HG03432 (cell line): ENCODE measurements at regions not wholly inside any gene's neighbourhood (a gene's known extent, or its start where the extent isn't known, plus 50 kb on each side); places are given as distances from the start of the nearest gene placed in this dataset.
"Not testable (repeated sequence)": the region's sequence is repeated elsewhere in the genome, so short reads cannot be mapped to it uniquely, and the experiment has no call there.

Source experiments
- ATAC-seq: cut with Tn5 transposase; IDR thresholded peaks from one replicate; pipeline ENCODE4 v1.9.1; 2021; ENCODE audit warnings: mild to moderate bottlenecking, moderate library complexity; ENCODE audit not compliant: unreplicated experiment

DNA sequence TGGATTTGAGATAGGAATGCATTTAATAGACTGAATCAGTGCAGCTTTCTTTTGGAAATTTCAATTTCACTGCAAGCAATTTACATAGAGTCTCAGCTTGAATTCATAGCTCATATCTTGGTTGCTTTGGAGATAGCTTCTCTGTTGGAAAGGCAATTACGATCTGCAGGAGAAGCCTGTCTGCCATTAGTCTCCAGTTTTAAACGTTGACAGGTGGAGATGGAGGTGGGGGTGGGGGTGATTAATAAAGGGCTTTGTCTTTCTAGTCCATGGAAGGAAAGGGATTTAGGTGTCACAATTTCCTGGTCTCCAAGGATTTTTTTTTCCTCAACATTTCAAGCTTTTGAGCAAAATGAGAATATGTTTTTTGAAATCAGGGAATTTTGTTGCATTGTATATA is 184.7 kb downstream of the CARTPT start:
- ATAC-seq = no peak

DNA sequence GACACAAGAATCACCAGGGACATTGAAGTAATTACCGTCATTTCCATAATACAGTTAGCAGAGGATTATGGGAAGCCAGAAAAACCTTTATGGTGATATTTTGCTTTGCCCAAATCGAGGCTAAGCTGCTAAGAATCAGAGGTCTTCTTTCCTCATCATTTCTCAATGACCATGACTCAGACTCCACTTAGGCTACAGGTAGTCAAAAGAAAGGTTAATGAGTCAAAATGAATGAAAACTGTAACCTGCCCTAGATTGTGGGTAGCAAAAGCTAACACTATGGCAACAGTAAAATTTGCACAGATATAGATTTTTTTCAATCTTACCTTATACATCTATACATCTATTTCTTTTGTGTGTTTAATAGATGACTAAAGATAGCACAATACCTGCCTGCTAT is 185.8 kb downstream of the CARTPT start:
- ATAC-seq = no peak

DNA sequence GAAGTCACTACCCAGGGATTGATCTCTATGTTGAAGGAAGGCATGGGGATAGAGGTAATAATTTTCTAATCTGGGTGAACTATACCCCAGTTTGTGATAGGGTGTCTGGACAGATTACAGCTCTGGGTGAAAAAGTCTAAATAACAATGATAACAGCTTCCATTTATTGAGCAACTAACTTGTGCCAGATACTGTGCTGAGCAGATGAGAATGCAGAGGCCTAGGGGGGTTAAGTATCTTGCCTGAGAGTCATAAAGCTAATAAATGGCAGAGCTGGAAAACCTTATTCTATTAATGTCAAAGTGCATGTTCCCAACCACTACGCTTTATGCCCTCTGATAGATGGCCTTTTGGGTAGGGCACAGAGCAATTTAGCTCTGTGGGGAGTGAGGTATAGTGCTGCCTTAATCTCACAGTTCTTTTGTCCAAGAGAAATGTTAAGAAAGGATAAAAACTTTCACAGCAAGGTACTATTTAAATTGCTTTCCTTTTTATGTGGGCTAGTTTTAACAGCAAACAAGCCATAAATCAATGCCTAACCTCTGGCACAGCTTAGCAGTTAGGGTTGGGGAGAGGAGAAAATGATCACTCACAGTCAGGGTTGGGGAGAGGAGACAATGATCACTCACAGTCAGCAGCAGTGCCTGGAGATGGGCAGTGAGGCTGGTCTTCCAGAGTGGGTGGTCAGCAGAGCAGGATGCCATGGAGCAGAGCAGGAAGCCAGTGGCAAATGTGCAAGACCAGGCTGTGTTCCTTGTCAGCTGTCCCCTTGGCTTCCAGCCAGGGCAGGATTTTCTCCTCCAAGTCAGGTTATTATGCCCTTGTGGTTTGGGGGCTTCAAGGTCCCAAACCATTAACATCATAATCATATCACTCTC is 187.0 kb downstream of the CARTPT start:
- ATAC-seq = no peak

DNA sequence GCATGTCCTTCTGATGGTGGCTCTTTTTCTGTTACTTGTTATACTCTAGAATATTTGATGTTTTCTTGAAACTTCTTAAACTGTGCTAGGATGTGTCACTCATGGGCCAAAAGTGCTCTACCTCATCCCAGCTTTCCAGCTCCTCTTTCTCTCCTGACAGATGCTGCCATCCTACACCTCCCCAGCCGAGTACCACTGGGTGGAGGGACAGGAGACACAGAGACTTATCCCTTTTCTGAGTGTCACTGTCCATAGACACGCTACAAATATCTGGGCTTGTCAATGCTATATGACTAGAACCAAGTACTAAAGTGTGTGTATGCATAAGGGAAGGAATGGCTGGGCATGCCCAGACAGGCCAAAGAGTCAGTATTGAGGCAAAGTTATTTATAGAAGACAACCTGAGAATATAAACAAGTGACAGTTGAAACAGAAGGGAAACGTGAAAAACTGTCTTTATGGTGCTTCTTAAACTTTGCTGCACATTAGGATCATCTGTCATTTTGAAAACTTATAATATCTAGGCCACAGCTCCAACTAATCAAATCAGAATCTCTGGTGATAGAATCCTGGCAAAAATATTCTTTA is 188.0 kb downstream of the CARTPT start:
- no peak for ATAC-seq

DNA sequence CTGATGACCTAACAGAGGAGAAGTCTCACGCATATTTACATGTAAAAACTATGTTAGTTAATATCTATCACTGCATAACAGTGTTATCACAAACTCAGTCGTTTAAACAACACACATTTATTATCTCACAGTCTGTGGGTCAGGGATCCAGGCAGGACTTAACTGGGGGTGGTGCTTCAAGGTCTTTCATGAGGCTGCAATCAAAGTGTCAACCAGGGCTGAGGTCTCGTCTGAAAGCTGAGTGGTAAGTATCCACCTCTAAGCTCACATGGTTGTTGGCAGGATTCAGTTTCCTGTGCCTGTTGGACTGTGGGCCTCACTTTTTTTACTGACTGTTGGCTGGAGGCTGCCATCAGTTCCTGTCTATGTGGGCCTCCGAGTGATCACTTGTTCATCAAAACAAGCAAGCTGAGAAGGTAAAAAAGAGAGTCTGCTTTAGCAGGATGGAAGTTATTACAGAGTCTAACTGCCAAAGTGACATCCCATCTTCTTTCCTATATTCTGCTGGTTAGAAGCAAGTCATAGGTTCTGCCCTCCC is 188.6 kb downstream of the CARTPT start:
- no peak for ATAC-seq

DNA sequence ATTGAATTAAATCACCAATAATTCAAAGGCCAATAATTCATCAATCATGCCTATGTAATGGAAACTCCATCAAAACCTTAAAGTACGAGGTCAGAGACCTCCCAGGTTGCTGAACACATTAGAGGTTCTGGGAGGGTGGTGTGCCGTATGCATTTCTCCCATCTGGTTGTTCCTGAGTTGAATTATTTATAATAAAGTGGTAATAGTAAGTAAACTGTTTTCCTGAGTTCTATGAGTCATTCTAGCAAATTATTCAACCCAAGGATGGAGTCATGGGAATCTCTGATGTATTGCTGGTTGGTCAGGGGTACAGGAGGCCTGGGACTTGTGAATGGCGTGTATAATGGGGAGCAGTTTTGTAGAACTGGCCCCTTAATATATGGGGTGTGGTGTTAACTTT is 191.7 kb downstream of the CARTPT start:
- no peak for ATAC-seq

DNA sequence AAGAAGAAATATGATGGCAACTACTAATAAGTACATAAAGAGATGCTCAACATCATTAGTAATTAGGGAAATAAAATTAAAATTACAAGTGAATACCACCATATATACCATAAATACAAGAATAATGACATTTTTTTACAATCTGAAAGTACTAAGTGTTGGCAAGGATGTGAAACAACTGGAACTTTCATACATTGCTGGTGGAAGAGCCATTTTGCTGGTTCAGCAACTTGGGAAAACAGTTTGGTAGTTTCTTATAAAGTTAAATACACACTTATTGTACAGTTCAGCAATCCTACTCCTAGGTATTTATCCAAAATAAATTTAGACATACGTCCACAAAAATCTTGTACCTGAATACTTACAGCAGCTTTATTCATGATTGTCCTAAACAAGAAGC is 192.9 kb downstream of the CARTPT start:
- ATAC-seq = no peak

DNA sequence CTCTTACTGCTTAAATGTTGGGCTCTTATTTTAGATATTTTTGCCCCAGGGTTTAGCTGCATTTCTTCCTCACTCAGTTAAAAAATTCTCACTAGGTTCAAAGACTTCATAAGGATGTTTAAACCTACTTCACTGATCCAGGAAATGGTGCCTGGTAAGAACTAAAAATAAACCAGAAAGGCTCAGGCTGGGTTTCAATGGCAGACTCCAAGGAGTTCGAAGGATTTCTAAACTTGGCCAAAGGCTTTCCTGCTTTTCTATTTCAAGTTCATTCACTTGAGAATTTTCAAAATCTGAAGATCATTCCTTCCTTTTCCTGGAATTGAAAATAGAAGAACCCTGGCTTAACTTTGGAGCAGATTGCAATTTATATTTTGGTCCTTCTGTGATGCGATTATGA is 193.0 kb upstream of the MAP1B start:
- no peak for ATAC-seq

DNA sequence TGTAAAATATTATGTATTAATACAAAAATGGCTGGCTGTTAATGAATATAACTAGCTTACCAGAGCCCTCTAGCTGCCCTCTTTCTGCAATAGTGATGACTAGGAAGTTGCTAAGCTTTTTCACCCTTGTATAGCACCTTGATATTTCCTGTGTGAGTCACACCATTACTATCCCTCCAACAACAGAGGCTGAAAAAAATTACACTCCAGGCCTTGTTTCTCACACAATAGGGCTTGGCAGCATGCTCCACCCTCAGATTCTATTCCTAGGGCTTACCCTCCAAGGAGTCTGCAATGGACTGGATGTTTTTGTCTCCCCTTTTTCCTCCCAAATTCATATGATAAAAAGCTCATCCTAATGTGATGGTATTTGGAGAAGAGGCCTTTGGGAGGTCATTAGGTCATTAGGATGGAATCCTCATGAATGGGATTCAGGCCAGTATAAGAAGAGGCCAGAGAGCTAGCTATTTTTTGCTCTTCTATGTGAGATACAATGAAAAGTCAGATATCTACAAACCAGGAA is 184.6 kb upstream of the MAP1B start:
- no peak for ATAC-seq

DNA sequence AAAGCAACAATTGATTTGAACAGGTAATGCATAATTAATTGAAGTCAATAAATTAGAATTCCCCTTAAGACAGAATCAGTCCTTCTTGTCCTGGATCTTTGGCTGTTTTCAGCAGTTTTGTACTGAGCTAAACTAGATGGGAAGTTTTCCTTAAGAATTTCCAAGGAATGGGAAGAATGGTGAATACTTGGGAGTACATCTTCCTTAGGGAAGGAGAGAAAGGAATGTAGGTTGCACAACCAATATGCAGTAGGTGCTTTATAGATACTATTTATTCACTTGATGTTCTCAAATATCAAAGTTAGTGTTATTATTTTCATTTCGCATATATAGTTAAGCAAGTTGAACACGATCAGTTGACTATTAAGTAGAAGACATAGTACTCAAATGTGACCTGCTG is 183.5 kb upstream of the MAP1B start:
- ATAC-seq = no peak

DNA sequence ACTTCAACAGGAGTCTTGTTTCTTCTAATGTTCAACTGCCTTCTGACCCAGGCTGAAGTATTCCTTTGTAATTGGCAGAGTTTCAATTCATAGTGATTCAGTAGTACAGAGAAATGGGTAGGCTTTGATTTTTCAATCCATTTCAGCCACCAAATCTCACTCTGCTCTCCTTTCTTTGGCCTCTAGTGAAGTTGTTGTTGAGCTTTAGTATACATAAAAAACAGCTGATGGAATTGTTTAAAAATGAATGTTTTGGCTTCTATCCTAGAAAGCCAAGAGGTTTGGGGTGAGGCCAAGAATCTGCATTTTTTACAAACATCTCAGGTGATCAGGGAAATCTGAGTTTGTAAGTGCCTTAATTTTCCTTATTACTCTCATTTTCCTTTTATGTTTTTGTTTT is 182.9 kb upstream of the MAP1B start:
- no peak for ATAC-seq

DNA sequence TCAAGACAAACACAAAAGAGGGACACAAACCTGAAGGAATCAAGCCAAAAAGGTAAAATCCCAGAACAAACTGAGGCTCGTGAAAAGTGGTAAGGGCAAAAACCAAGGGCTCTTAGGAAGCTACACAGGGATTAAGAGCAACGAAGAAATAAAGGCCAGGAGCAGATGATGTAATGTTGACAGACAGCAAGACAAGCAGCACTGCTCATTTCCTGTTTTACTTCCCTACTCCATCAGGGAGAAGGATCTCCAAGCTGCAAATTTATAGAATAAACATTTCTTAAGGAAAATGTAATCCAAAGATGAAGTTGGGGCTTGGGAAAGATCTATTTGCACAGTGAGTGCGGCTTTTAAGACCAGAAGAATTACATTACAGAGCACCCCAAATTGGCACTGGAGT is 182.3 kb upstream of the MAP1B start:
- no peak for ATAC-seq

DNA sequence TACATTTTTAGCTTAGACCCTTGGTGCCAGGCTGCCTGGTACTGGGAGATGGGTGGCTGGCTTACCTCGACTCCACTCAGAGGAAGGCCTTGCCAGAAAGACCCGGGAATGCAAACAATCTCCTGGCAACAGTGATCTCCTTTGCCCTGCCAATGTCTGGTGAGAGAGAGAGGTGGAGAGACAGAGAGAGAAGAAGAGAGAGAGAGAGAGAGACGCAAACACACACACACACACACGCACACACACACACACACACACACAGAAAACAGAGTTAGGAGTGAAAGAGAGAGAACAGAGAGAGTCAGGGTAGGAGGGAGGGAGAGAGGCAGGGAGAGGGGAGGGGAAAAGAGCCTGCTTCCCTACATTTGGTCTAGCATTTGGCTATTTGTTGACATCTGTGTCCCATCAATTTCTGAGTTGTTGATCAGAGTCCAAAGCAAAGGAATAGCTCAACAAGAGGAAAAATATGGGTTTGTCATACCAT is 181.6 kb upstream of the MAP1B start:
- ATAC-seq = no peak

DNA sequence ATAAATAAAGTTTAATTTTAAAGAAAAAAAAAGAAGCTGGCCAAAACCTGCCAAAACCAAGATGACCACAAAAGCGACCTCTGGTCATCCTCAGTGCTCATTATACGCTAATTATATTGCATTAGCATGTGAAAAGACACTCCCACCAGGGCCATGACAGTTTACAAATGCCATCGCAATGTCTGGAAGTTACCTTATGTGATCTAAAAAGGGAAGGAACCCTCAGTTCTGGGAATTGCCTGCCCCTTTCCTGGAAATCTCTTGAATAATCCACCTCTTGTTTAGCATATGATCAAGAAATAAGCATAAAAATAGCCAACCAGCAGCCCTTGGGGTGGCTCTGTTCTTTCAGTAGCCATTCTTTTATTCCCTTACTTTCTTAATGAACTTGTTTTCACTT is 178.3 kb upstream of the MAP1B start:
- no peak for ATAC-seq

DNA sequence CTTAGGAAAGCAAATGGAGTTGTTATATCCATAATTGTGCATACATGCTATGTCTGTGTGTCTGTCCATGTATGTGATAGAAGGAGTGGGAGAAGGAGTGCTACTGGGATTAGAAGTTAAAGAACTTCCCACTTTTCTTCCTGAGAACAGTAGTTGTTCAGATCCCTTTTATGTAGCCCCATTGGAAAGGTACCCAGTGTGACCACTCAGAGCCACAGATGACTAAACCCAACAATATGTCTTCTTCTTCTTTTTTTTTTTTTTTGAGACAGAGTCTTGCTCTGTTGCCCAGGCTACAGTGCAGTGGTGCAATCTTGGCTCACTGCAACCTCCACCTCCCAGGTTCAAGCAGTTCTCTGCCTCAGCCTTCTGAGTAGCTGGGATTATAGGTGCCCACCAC is 176.7 kb upstream of the MAP1B start:
- ATAC-seq = not testable (repeated sequence)

DNA sequence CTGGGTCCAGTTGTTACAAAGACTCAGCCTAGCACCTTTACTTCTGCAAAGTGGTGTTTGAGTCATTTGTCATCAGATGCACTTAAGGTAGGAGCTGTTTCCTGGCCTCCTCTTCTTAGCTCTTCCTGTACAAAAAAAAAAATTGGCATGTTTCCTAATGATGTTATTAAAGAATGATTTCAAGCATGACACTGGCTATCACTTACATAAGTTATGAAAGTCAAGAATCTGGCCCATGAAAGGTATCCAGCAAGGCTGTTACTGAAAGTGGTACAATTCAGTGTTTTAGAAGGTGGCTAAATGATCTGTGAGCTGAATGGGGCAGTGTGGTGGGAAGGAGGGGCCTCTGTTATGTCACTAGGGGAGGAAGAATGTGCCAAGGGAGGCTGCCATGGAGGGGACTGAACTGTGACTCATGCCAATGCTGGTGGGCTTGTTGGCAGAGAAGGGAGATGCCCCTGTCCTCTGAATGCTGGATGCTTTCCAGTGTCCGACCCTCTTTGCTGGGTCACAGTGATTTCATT is 175.1 kb upstream of the MAP1B start:
- no peak for ATAC-seq

DNA sequence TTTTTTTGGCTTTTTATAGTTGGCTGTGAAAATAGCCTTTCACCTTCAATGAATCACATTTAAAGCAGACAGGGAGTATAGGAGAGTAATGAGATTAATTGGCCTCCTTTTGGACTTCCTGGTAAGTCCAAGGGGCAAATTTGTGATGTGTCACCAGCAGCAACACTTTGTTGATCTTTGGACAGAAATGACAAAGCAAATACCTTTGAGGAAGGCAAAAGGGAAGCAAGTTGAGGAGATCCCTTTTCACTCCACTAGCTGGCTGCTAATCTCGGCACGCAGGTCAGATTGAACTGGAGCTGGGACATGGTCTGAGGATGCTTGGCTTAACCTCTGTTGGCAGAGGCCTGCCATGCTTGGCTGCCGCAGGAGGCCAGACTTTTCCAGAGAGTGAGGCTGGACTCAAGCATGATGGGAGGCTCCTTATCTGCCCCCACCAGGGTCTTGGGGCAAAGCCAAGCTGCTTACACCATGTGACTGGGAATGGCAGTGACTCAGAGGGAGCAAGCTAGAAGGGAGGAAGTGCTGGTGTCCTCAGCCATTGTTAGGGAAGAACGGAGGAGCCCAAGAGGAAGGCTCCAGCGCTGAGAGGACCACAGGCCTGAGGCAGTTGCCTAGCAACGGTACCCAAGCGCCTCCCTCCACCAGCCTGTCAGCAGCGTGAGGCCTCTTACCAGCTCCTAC is 174.5 kb upstream of the MAP1B start:
- no peak for ATAC-seq

DNA sequence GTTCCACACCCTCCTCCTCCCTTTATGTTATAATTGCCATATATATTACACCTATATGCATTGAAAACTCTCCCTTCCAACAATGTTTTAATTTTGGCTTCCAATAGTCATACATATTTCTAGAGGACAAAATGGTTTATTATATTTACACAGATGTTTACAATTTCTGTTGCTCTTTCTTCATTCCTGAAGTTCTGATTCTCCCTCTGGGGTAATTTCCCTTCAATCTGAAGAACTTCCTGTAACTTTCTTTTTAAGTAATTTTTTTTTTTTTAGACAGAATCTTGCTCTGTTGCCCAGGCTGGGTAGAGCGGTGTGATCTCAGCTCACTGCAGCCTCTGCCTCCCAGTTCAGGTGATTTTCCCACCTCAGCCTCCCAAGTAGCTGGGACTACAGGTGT is 173.0 kb upstream of the MAP1B start:
- ATAC-seq = no peak

DNA sequence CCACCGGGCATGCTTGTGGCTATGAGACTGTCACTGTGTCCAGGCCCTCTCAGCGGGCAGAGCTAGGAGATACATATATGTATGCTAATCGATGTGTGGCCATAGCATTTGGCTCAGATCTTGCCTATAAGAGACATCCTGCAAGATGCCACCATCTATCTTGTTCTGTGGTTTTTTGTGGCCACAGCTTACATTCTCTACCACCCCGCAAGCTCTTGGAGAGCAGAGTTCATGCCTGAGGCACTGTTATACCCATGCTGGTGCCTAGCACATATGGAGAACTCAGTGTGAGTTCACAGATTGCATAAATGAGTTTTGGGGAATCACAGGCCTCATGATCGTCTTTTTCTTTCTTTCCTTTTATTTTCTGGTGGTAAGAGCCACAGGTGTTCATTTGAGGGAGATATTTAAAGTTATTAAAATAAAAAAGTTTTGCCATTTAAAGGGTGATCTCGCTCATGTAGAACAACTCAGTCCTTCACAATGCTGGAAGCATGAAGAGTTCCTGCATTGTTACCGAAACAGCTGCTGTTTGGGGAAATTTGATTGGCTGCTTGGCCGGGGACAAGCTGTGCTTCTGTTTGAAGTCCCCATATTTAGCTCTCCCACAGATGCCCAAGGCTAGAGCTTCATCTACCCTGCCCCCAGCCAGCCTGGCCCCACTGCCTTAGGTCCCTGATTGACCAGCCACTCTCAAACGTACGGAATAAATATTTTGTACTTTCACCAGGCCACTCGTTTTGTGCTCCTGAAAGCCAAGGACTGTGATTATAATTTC is 169.2 kb upstream of the MAP1B start:
- no peak for ATAC-seq

DNA sequence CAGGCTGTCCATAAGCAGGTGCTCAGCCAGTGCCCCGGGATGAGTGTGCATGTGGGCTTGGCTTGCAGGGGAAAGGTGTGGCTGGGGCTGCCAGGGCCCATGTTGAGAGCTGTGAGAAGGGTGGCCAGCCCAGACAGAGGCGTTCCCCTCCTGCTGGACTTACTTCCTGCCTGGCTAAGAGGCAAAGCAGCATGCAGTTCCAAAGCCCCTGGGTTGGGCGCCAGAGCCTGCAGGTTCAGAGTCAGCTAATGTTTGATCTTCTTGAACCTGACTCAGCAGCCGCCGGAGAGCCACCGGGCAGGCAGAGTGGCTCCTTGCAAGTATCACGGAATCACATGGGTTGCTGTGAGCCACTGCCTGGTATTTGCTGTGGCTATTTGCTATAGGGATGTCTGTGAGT is 168.4 kb upstream of the MAP1B start:
- ATAC-seq = no peak
